H9 (cell line): ENCODE measurements at regions not wholly inside any gene's neighbourhood (a gene's known extent, or its start where the extent isn't known, plus 50 kb on each side); places are given as distances from the start of the nearest gene placed in this dataset.

Experiments used
- DNase-seq: peaks from one replicate; pipeline ENCODE4 v3.0.0-alpha.2; 2017
- H2AFZ ChIP-seq: one replicate; pipeline ENCODE4 v1.6.1; 2013; ENCODE audit warnings: mild to moderate bottlenecking, low read length, control low read depth, moderate library complexity
- H2AK5ac ChIP-seq: 2 replicates; pipeline ENCODE4 v1.6.1; 2013; ENCODE audit warnings: low read length, control low read depth, mixed read lengths; ENCODE audit not compliant: insufficient read length
- H2BK120ac ChIP-seq: one replicate; pipeline ENCODE4 v1.6.1; 2013; ENCODE audit warnings: low read depth, mild to moderate bottlenecking, low read length, control low read depth, inconsistent platforms; ENCODE audit not compliant: poor library complexity, severe bottlenecking
- H2BK12ac ChIP-seq: 2 replicates; pipeline ENCODE4 v1.6.1; 2013; ENCODE audit warnings: low read length, control low read depth, mixed read lengths, low read depth; ENCODE audit not compliant: insufficient read length
- H2BK15ac ChIP-seq: 2 replicates; pipeline ENCODE4 v1.6.1; 2013; ENCODE audit warnings: low read depth, low read length, control low read depth
- H2BK20ac ChIP-seq: one replicate; pipeline ENCODE4 v1.6.1; 2013; ENCODE audit warnings: low read depth, mild to moderate bottlenecking, low read length, control low read depth, inconsistent platforms; ENCODE audit not compliant: poor library complexity, severe bottlenecking
- H2BK5ac ChIP-seq: 2 replicates; pipeline ENCODE4 v1.6.1; 2013; ENCODE audit warnings: low read length, control low read depth, mixed read lengths; ENCODE audit not compliant: insufficient read length
- H3K14ac ChIP-seq: 2 replicates; pipeline ENCODE4 v1.6.1; 2013; ENCODE audit warnings: low read length, control low read depth; ENCODE audit not compliant: insufficient read depth
- H3K18ac ChIP-seq: 2 replicates; pipeline ENCODE4 v1.6.1; 2013; ENCODE audit warnings: low read depth, mild to moderate bottlenecking, mixed read lengths, low read length, control low read depth; ENCODE audit not compliant: insufficient read length
- H3K23ac ChIP-seq: 2 replicates; pipeline ENCODE4 v1.6.1; 2013; ENCODE audit warnings: low read length, control low read depth, mixed read lengths, low read depth; ENCODE audit not compliant: insufficient read length
- H3K23me2 ChIP-seq: 2 replicates; pipeline ENCODE4 v1.6.1; 2013; ENCODE audit warnings: low read depth, mild to moderate bottlenecking, mixed read lengths, low read length, control low read depth; ENCODE audit not compliant: insufficient read length, poor library complexity, severe bottlenecking
- H3K27ac ChIP-seq: 2 replicates; pipeline ENCODE4 v1.5.1; 2013; ENCODE audit warnings: low read length, control low read depth, mixed read lengths, low read depth; ENCODE audit not compliant: insufficient read length
- H3K27me3 ChIP-seq: 2 replicates; pipeline ENCODE4 v1.6.1; 2013; ENCODE audit warnings: low read length, control low read depth, inconsistent platforms; ENCODE audit not compliant: insufficient read depth
- H3K4ac ChIP-seq: 2 replicates; pipeline ENCODE4 v1.6.1; 2013; ENCODE audit warnings: low read depth, mild to moderate bottlenecking, control low read depth, inconsistent platforms, low read length, moderate library complexity
- H3K4me1 ChIP-seq: 2 replicates; pipeline ENCODE4 v1.6.1; 2013; ENCODE audit warnings: low read length, control low read depth, inconsistent platforms; ENCODE audit not compliant: insufficient read depth
- H3K4me2 ChIP-seq: 2 replicates; pipeline ENCODE4 v1.6.1; 2013; ENCODE audit warnings: low read length, control low read depth, mixed read lengths; ENCODE audit not compliant: insufficient read length, insufficient read depth
- H3K56ac ChIP-seq: 2 replicates; pipeline ENCODE4 v1.6.1; 2013; ENCODE audit warnings: low read depth, mild to moderate bottlenecking, mixed read lengths, low read length, control low read depth; ENCODE audit not compliant: insufficient read length
- H3K79me1 ChIP-seq: 2 replicates; pipeline ENCODE4 v1.6.1; 2013; ENCODE audit warnings: low read depth, mild to moderate bottlenecking, moderate library complexity, low read length, control low read depth, inconsistent platforms; ENCODE audit not compliant: insufficient read depth, poor library complexity, severe bottlenecking
- H3K79me2 ChIP-seq: 2 replicates; pipeline ENCODE4 v1.6.1; 2013; ENCODE audit warnings: low read length, control low read depth, inconsistent platforms; ENCODE audit not compliant: insufficient read depth
- H3K9ac ChIP-seq: 2 replicates; pipeline ENCODE4 v1.6.1; 2013; ENCODE audit warnings: low read length, control low read depth, mixed read lengths; ENCODE audit not compliant: insufficient read length; ENCODE audit errors: extremely low read depth
- H3K9me3 ChIP-seq: one replicate; pipeline ENCODE4 v1.6.1; 2013; ENCODE audit warnings: low read depth, low read length, inconsistent platforms; ENCODE audit not compliant: control insufficient read depth
- H3T11ph ChIP-seq: one replicate; pipeline ENCODE4 v1.6.1; 2013; ENCODE audit warnings: mild to moderate bottlenecking, low read length, control low read depth, inconsistent platforms
- H4K20me1 ChIP-seq: one replicate; pipeline ENCODE4 v1.6.1; 2013; ENCODE audit not compliant: control insufficient read depth, insufficient read length, insufficient read depth
- H4K5ac ChIP-seq: 2 replicates; pipeline ENCODE4 v1.6.1; 2013; ENCODE audit warnings: low read depth, mild to moderate bottlenecking, mixed read lengths, low read length, control low read depth; ENCODE audit not compliant: insufficient read length
- H4K8ac ChIP-seq: replicated peaks from 2 replicates; pipeline ENCODE4 v1.6.1; 2013; ENCODE audit warnings: low read length, control low read depth, mixed read lengths, low read depth; ENCODE audit not compliant: insufficient read length
- H4K91ac ChIP-seq: 2 replicates; pipeline ENCODE4 v1.6.1; 2013; ENCODE audit warnings: low read depth, mild to moderate bottlenecking, moderate library complexity, mixed read lengths, low read length, control low read depth; ENCODE audit not compliant: insufficient read length
- H3K27ac Mint-ChIP-seq, 3 experiments: 2 replicates in 2 of 3; 3 replicates in 1 of 3; pipeline ENCODE4 v1.8.0; 2020 to 2021; ENCODE audit warnings: mixed read lengths in 3 of 3, mild to moderate bottlenecking in 1 of 3, moderate library complexity in 1 of 3
- H3K27me3 Mint-ChIP-seq: 2 replicates; pipeline ENCODE4 v1.8.0; 2021; ENCODE audit warnings: low read depth, mild to moderate bottlenecking, moderate library complexity, mixed read lengths
- H3K36me3 Mint-ChIP-seq, 3 experiments: 2 replicates in 2 of 3; 3 replicates in 1 of 3; pipeline ENCODE4 v1.8.0; 2020 to 2021; ENCODE audit warnings: low read depth in 3 of 3, mixed read lengths in 3 of 3; ENCODE audit not compliant: insufficient read depth in 1 of 3
- H3K4me1 Mint-ChIP-seq, 2 experiments: 2 replicates each; pipeline ENCODE4 v1.8.0; 2020; ENCODE audit warnings: mixed read lengths in 2 of 2
- H3K4me3 Mint-ChIP-seq, 2 experiments: 2 replicates in 1 of 2; 3 replicates in 1 of 2; pipeline ENCODE4 v1.8.0; 2020 to 2021; ENCODE audit warnings: mild to moderate bottlenecking in 2 of 2, mixed read lengths in 2 of 2, moderate library complexity in 1 of 2
- H3K9me3 Mint-ChIP-seq, 2 experiments: 2 replicates in 1 of 2; 3 replicates in 1 of 2; pipeline ENCODE4 v1.8.0; 2020; ENCODE audit warnings: mild to moderate bottlenecking in 2 of 2, mixed read lengths in 2 of 2, moderate library complexity in 1 of 2
- WGBS: extraction: QIAGEN DNeasy Blood & Tissue Kit; methylation state at CpG from one replicate; pipeline ENCODE4 v1.1.7; 2013; ENCODE audit warnings: missing lambda C conversion rate, low lambda C conversion rate, mixed read lengths; ENCODE audit not compliant: insufficient read length; ENCODE audit errors: extremely low coverage; 5-methylcytosine and 5-hydroxymethylcytosine counted together
- TF ChIP-seq, protein P1 (sequence below): fragments of 200-600 bp; sonication (generic); conservative IDR thresholded peaks from 3 replicates; pipeline ENCODE4 v1.8.0; 2021; ENCODE audit warnings: antibody characterized with exemption, mild to moderate bottlenecking

DNA sequence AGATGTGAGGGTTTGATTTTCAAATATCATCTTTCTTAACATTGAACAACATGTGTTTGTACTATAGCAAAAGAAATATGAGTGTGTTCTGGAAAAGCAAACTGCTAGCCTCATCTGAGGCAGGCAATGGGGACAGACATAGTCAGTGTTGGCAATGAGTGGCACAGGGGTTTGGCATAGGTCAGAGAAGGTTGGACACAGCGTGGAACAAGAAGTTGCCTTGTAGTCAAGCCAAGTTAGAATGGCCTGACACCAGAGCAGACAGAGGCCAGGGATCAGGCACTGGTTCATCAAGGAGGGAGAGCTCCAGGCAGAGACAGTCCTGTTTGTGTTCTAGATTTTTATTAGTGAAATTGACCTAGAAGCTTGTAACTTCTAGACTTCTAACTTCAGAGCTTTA is 100.8 kb upstream of the TANK start:
- Histone ChIP-seq H3K14ac (no peak overlapping the region), H3K4ac (no peak overlapping the region), H2AK5ac (no peak overlapping the region)

More for the DNA sequence above, 100.8 kb upstream of the TANK start:
- Histone ChIP-seq H3K79me2 (no peaks in the 10 kb centered on the region), H2BK12ac (no peak overlapping the region), H3K23ac (no peak overlapping the region), H3K27me3 (no peaks in the 10 kb centered on the region), H4K91ac (no peak overlapping the region), H2AFZ (no peak overlapping the region), H4K20me1 (no peaks in the 10 kb centered on the region), H3K56ac (no peak overlapping the region), H3K4me2 (no peak overlapping the region), H3K79me1 (no peaks in the 10 kb centered on the region), H4K5ac (no peak overlapping the region), H3T11ph (no peak overlapping the region), H4K8ac (no peak overlapping the region), H3K18ac (no peak overlapping the region), H3K27ac (no peak overlapping the region), H2BK20ac (no peak overlapping the region), H3K9ac (no peak overlapping the region), H2BK120ac (no peak overlapping the region), H3K4me1 (peaks cover 2% of the 10 kb centered on the region), H3K9me3 (no peaks in the 10 kb centered on the region), H2BK5ac (no peak overlapping the region), H3K23me2 (no peaks in the 10 kb centered on the region), H2BK15ac (no peak overlapping the region)
- no peak for DNase-seq
- H3K27me3 Mint-ChIP-seq, result no peaks in the 10 kb centered on the region
- H3K36me3 Mint-ChIP-seq, result peaks cover 0 to 7% (median 0%) of the 10 kb centered on the region in 3 experiments; a peak in 1 of 7 replicates
- peaks cover 7 to 14% of the 10 kb centered on the region in 2 experiments for H3K4me1 Mint-ChIP-seq
- H3K9me3 Mint-ChIP-seq, result peaks cover 0 to 4% of the 10 kb centered on the region in 2 experiments; a peak in 3 of 5 replicates
- TF ChIP-seq, protein P1, sequence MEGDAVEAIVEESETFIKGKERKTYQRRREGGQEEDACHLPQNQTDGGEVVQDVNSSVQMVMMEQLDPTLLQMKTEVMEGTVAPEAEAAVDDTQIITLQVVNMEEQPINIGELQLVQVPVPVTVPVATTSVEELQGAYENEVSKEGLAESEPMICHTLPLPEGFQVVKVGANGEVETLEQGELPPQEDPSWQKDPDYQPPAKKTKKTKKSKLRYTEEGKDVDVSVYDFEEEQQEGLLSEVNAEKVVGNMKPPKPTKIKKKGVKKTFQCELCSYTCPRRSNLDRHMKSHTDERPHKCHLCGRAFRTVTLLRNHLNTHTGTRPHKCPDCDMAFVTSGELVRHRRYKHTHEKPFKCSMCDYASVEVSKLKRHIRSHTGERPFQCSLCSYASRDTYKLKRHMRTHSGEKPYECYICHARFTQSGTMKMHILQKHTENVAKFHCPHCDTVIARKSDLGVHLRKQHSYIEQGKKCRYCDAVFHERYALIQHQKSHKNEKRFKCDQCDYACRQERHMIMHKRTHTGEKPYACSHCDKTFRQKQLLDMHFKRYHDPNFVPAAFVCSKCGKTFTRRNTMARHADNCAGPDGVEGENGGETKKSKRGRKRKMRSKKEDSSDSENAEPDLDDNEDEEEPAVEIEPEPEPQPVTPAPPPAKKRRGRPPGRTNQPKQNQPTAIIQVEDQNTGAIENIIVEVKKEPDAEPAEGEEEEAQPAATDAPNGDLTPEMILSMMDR, result no peak
- 0 out of 7 replicates have a peak overlapping the region, but pooled peaks of 1 of the 3 experiments have one; percentile 6 for H3K27ac Mint-ChIP-seq
- H3K4me3 Mint-ChIP-seq, result no peak overlapping the region
- no CpG with 5 or more reads among the region's 1 CpG for WGBS
